WTC11 (cell line): ENCODE measurements at regions not wholly inside any gene's neighbourhood (a gene's known extent, or its start where the extent isn't known, plus 50 kb on each side); places are given as distances from the start of the nearest gene placed in this dataset.

Experiments
- ATAC-seq: fragments of 200-7000 bp; cut with Tn5 transposase; 2 replicates; pipeline ENCODE4 v1.10.0; 2021; ENCODE audit warnings: mild to moderate bottlenecking, moderate library complexity
- CTCF ChIA-PET: fragments of 300-600 bp; sonication (Branson Sonifier 250); formaldehyde crosslinking; loops from one replicate; lab custom pipeline; 2021; ENCODE audit warnings: antibody characterized with exemption; lab: Charles Lee
- POLR2A ChIA-PET: fragments of 350-600 bp; sonication (Branson Sonifier 250); formaldehyde crosslinking; loops from one replicate; lab custom pipeline; 2021; ENCODE audit warnings: antibody characterized with exemption; lab: Charles Lee
- DNase-seq: peaks from one replicate; pipeline ENCODE4 v3.0.0; 2021; ENCODE audit warnings: low spot score
- H3K27ac Mint-ChIP-seq: 2 replicates; pipeline ENCODE4 v1.8.0; 2021; ENCODE audit warnings: mixed read lengths
- H3K27me3 Mint-ChIP-seq: 2 replicates; pipeline ENCODE4 v1.8.0; 2021; ENCODE audit warnings: low read depth, mild to moderate bottlenecking, moderate library complexity, mixed read lengths
- H3K36me3 Mint-ChIP-seq: 2 replicates; pipeline ENCODE4 v1.8.0; 2021; ENCODE audit warnings: mixed read lengths
- H3K4me1 Mint-ChIP-seq: 2 replicates; pipeline ENCODE4 v1.8.0; 2022; ENCODE audit warnings: mixed read lengths
- H3K4me3 Mint-ChIP-seq: 2 replicates; pipeline ENCODE4 v1.8.0; 2021; ENCODE audit warnings: mild to moderate bottlenecking, moderate library complexity, mixed read lengths
- H3K9me3 Mint-ChIP-seq: 2 replicates; pipeline ENCODE4 v1.8.0; 2021; ENCODE audit warnings: mixed read lengths
- ATF2 ChIP-seq: sonication (generic); formaldehyde crosslinking; IDR thresholded peaks from 2 replicates; pipeline ENCODE4 v1.8.1; 2022; ENCODE audit warnings: low read depth, missing genetic modification reagents, borderline replicate concordance
- CTCF ChIP-seq: fragments of 200-600 bp; IDR thresholded peaks from 2 replicates; pipeline ENCODE4 v1.8.0; 2022; ENCODE audit warnings: antibody characterized with exemption
- GRHL2 ChIP-seq: fragments of 250-450 bp; sonication (Bioruptor Pico); IDR thresholded peaks from 2 replicates; pipeline ENCODE4 v1.8.0; 2022; ENCODE audit warnings: mild to moderate bottlenecking, moderate library complexity; ENCODE audit not compliant: insufficient replicate concordance, severe bottlenecking
- IRF1 ChIP-seq: sonication (generic); formaldehyde crosslinking; IDR thresholded peaks from 2 replicates; pipeline ENCODE4 v1.8.0; 2023; ENCODE audit warnings: missing genetic modification reagents
- KAT7 ChIP-seq: sonication (generic); formaldehyde crosslinking; IDR thresholded peaks from 2 replicates; pipeline ENCODE4 v1.8.1; 2023; ENCODE audit warnings: missing genetic modification reagents, mild to moderate bottlenecking, borderline replicate concordance
- MXD4 ChIP-seq: fragments of 250-450 bp; sonication (Bioruptor Pico); IDR thresholded peaks from 2 replicates; pipeline ENCODE4 v1.8.0; 2021; ENCODE audit warnings: mild to moderate bottlenecking, moderate library complexity, borderline replicate concordance
- MYBL2 ChIP-seq: sonication (generic); formaldehyde crosslinking; IDR thresholded peaks from 2 replicates; pipeline ENCODE4 v1.8.1; 2023; ENCODE audit warnings: mild to moderate bottlenecking, moderate library complexity, missing genetic modification reagents
- NFE2L1 ChIP-seq: sonication (generic); formaldehyde crosslinking; IDR thresholded peaks from 2 replicates; pipeline ENCODE4 v1.8.1; 2023; ENCODE audit warnings: missing genetic modification reagents
- NR2C2 ChIP-seq: sonication (generic); formaldehyde crosslinking; IDR thresholded peaks from 2 replicates; pipeline ENCODE4 v1.8.0; 2022; ENCODE audit warnings: mild to moderate bottlenecking, missing genetic modification reagents
- PRDM15 ChIP-seq: sonication (generic); formaldehyde crosslinking; IDR thresholded peaks from 2 replicates; pipeline ENCODE4 v1.8.0; 2022; ENCODE audit warnings: missing genetic modification reagents
- RELA ChIP-seq: sonication (generic); formaldehyde crosslinking; IDR thresholded peaks from 2 replicates; pipeline ENCODE4 v1.8.1; 2022; ENCODE audit warnings: missing genetic modification reagents, mild to moderate bottlenecking, borderline replicate concordance
- RORB ChIP-seq: fragments of 250-450 bp; sonication (Bioruptor Pico); IDR thresholded peaks from 2 replicates; pipeline ENCODE4 v1.9.0; 2021; ENCODE audit warnings: mild to moderate bottlenecking
- TEAD4 ChIP-seq: sonication (generic); formaldehyde crosslinking; IDR thresholded peaks from 2 replicates; pipeline ENCODE4 v1.8.0; 2022; ENCODE audit warnings: mild to moderate bottlenecking, missing genetic modification reagents
- TP53 ChIP-seq: sonication (generic); formaldehyde crosslinking; IDR thresholded peaks from 2 replicates; pipeline ENCODE4 v1.8.1; 2023; ENCODE audit warnings: mild to moderate bottlenecking, missing genetic modification reagents
- USF2 ChIP-seq: sonication (generic); formaldehyde crosslinking; IDR thresholded peaks from 2 replicates; pipeline ENCODE4 v1.8.1; 2023; ENCODE audit warnings: mild to moderate bottlenecking, missing genetic modification reagents, moderate library complexity
- ZMAT4 ChIP-seq: fragments of 250-450 bp; sonication (Bioruptor Pico); IDR thresholded peaks from 2 replicates; pipeline ENCODE4 v1.9.0; 2021; ENCODE audit warnings: mild to moderate bottlenecking
- ZNF138 ChIP-seq: sonication (generic); formaldehyde crosslinking; conservative IDR thresholded peaks from 2 replicates; pipeline ENCODE4 v1.8.1; 2022; ENCODE audit warnings: mild to moderate bottlenecking, moderate library complexity, missing genetic modification reagents
- ZNF263 ChIP-seq: sonication (generic); formaldehyde crosslinking; IDR thresholded peaks from 2 replicates; pipeline ENCODE4 v1.8.1; 2022; ENCODE audit warnings: low read depth, mild to moderate bottlenecking, moderate library complexity, missing genetic modification reagents
- ZNF416 ChIP-seq: fragments of 250-450 bp; sonication (Bioruptor Pico); IDR thresholded peaks from 2 replicates; pipeline ENCODE4 v1.9.0; 2021; ENCODE audit warnings: mild to moderate bottlenecking, inconsistent platforms
- ZNF532 ChIP-seq: fragments of 250-450 bp; sonication (Bioruptor Pico); IDR thresholded peaks from 2 replicates; pipeline ENCODE4 v1.9.0; 2021; ENCODE audit warnings: mild to moderate bottlenecking, borderline replicate concordance

- POLR2A ChIA-PET: no interaction called here
- CTCF ChIA-PET: no interaction called here
- no peak for DNase-seq
- no peak overlapping the region for H3K27ac Mint-ChIP-seq
- H3K36me3 Mint-ChIP-seq: peaks cover 26% of the 10 kb centered on the region
- peaks cover 2% of the 10 kb centered on the region; the same call in 1 of the 2 replicates for H3K27me3 Mint-ChIP-seq
- ATAC-seq: no peak
- no peaks in the 10 kb centered on the region for H3K4me1 Mint-ChIP-seq
- peaks cover 33% of the 10 kb centered on the region for H3K9me3 Mint-ChIP-seq
- H3K4me3 Mint-ChIP-seq: no peak overlapping the region
- TF ChIP-seq RORB (CRISPR knock-in tag): peak; percentile 85; the same call in 1 of the 2 replicates
- TF ChIP-seq ZNF416: no peak
These were observed 824.8 kb upstream of the LCORL start for GRCh38 chr4:18846313-18846712.

GRCh38 chr4:18844726-18845125 is 823.2 kb upstream of the LCORL start:
- ChIA-PET POLR2A (no interaction called here), CTCF (no interaction called here)
- H3K27me3 Mint-ChIP-seq: peaks cover 2% of the 10 kb centered on the region; the same call in 1 of the 2 replicates
- no peak for TF ChIP-seq PRDM15
- no peak for TF ChIP-seq USF2 (CRISPR knock-in tag)
- no peak for TF ChIP-seq TEAD4 (CRISPR knock-in tag)
- no peak for TF ChIP-seq RELA (CRISPR knock-in tag)
- TF ChIP-seq MYBL2 (CRISPR knock-in tag): no peak
- no peak for TF ChIP-seq NR2C2 (CRISPR knock-in tag)
- TF ChIP-seq RORB (CRISPR knock-in tag): no peak
- TF ChIP-seq ZMAT4: no peak
- no peak for TF ChIP-seq KAT7
- no peak for TF ChIP-seq MXD4
- no peak for TF ChIP-seq CTCF
- no peak for TF ChIP-seq TP53
- TF ChIP-seq IRF1 (CRISPR knock-in tag): no peak
- TF ChIP-seq ATF2 (CRISPR knock-in tag): no peak
- TF ChIP-seq, all 79 proteins: peak for 0
- Mint-ChIP-seq H3K36me3 (peaks cover 29% of the 10 kb centered on the region), H3K4me3 (no peak overlapping the region), H3K4me1 (no peaks in the 10 kb centered on the region), H3K9me3 (peaks cover 34% of the 10 kb centered on the region), H3K27ac (no peak overlapping the region)
- ATAC-seq: no peak
- no peak for DNase-seq

- H3K27ac Mint-ChIP-seq: no peak overlapping the region
- no peaks in the 10 kb centered on the region for H3K4me1 Mint-ChIP-seq
- DNase-seq: no peak
- ChIA-PET POLR2A (no interaction called here), CTCF (no interaction called here)
- ATAC-seq: no peak
- H3K4me3 Mint-ChIP-seq: no peak overlapping the region
- peaks cover 2% of the 10 kb centered on the region; the same call in 1 of the 2 replicates for H3K27me3 Mint-ChIP-seq
- H3K36me3 Mint-ChIP-seq: peaks cover 29% of the 10 kb centered on the region
- H3K9me3 Mint-ChIP-seq: peaks cover 34% of the 10 kb centered on the region
- TF ChIP-seq ZNF532 (CRISPR knock-in tag): no peak
- TF ChIP-seq ZNF263: no peak
- TF ChIP-seq ZNF138 (CRISPR knock-in tag): no peak
- no peak for TF ChIP-seq GRHL2 (CRISPR knock-in tag)
- TF ChIP-seq NFE2L1 (CRISPR knock-in tag): no peak
These were observed 820.9 kb upstream of the LCORL start for GRCh38 chr4:18842431-18842830.
